Natural killer cell (primary cell): ENCODE measurements at regions not wholly inside any gene's neighbourhood (a gene's known extent, or its start where the extent isn't known, plus 50 kb on each side); places are given as distances from the start of the nearest gene placed in this dataset.

Experiments used
- ATAC-seq, 3 donors: fragments of 150-1000 bp in 2 of 3; fragments of 200-7000 bp in 1 of 3; cut with Tn5 transposase; 1 replicate in 1 of 3; 2 replicates in 2 of 3; pipeline ENCODE4 v1.10.0; 2021; ENCODE audit warnings: mild to moderate bottlenecking in 2 of 3, moderate library complexity in 2 of 3
- DNase-seq, 2 donors: peaks; one replicate each; pipeline versions ENCODE4 v3.0.0 to v3.0.0-alpha.2; 2013 to 2021; ENCODE audit warnings: mixed read lengths in 1 of 2
- H3K27ac ChIP-seq: one replicate; pipeline ENCODE4 v1.5.1; 2013; ENCODE audit warnings: mild to moderate bottlenecking, low read length
- H3K27me3 ChIP-seq: one replicate; pipeline ENCODE4 v1.6.1; 2013; ENCODE audit warnings: low read length; ENCODE audit not compliant: control insufficient read depth, insufficient read depth
- H3K36me3 ChIP-seq: one replicate; pipeline ENCODE4 v1.6.1; 2013; ENCODE audit warnings: low read length; ENCODE audit not compliant: control insufficient read depth, insufficient read depth
- H3K4me1 ChIP-seq: one replicate; pipeline ENCODE4 v1.6.1; 2013; ENCODE audit warnings: low read length; ENCODE audit not compliant: control insufficient read depth, insufficient read depth
- H3K4me3 ChIP-seq: one replicate; pipeline ENCODE4 v1.5.1; 2013; ENCODE audit warnings: low read length
- H3K9me3 ChIP-seq: one replicate; pipeline ENCODE4 v1.6.1; 2013; ENCODE audit warnings: low read length; ENCODE audit not compliant: control insufficient read depth, insufficient read depth
- H3K27ac Mint-ChIP-seq, 2 donors: one replicate each; pipeline ENCODE4 v1.8.0; 2022; ENCODE audit warnings: mild to moderate bottlenecking in 2 of 2, mixed read lengths in 2 of 2, moderate library complexity in 1 of 2
- H3K27me3 Mint-ChIP-seq, 2 donors: one replicate each; pipeline ENCODE4 v1.8.0; 2022; ENCODE audit warnings: low read depth in 2 of 2, mixed read lengths in 2 of 2
- H3K36me3 Mint-ChIP-seq: one replicate; pipeline ENCODE4 v1.8.0; 2022; ENCODE audit warnings: mixed read lengths
- H3K4me1 Mint-ChIP-seq, 2 donors: one replicate each; pipeline ENCODE4 v1.8.0; 2022; ENCODE audit warnings: mixed read lengths in 2 of 2
- H3K4me3 Mint-ChIP-seq: one replicate; pipeline ENCODE4 v1.8.0; 2022; ENCODE audit warnings: mild to moderate bottlenecking, moderate library complexity, mixed read lengths
- H3K9me3 Mint-ChIP-seq, 2 donors: one replicate each; pipeline ENCODE4 v1.8.0; 2022; ENCODE audit warnings: mixed read lengths in 2 of 2
- CTCF ChIP-seq: fragments of 200-600 bp; IDR thresholded peaks from one replicate; pipeline ENCODE4 v1.8.0; 2022; ENCODE audit warnings: antibody characterized with exemption
- WGBS: methylation state at CpG from one replicate; pipeline ENCODE4 v1.1.7; 2013; ENCODE audit warnings: missing lambda C conversion rate; ENCODE audit not compliant: insufficient coverage; 5-methylcytosine and 5-hydroxymethylcytosine counted together
- intact Hi-C: fragments of 100-400 bp; cut with micrococcal nuclease; formaldehyde crosslinking; loops from one replicate; pipeline ENCODE4 v1.14.2; 2022

GRCh38 chr18:51391215-51391614, 193.7 kb upstream of the MEX3C start:
- Histone ChIP-seq H3K4me3 (no peak overlapping the region), H3K9me3 (no peaks in the 10 kb centered on the region), H3K4me1 (no peaks in the 10 kb centered on the region), H3K36me3 (no peaks in the 10 kb centered on the region), H3K27ac (no peak overlapping the region), H3K27me3 (no peaks in the 10 kb centered on the region)
- ATAC-seq, result no peak
- Mint-ChIP-seq H3K27ac (no peak overlapping the region), H3K27me3 (peaks cover 15 to 50% of the 10 kb centered on the region in 2 donors), H3K4me1 (no peaks in the 10 kb centered on the region), H3K9me3 (no peaks in the 10 kb centered on the region), H3K36me3 (no peaks in the 10 kb centered on the region), H3K4me3 (no peak overlapping the region)
- intact Hi-C loops, result no loop called here
- 91% methylated on average over 1 of the region's 1 CpG for WGBS
- no peak for TF ChIP-seq CTCF
- no peak for DNase-seq

- Mint-ChIP-seq H3K27ac (no peak overlapping the region), H3K27me3 (peaks cover 15 to 55% of the 10 kb centered on the region in 2 donors), H3K36me3 (no peaks in the 10 kb centered on the region), H3K4me1 (no peaks in the 10 kb centered on the region), H3K4me3 (no peak overlapping the region), H3K9me3 (no peaks in the 10 kb centered on the region)
- intact Hi-C loops, result no loop called here
- DNase-seq, result no peak
- no peak overlapping the region for H3K4me3 ChIP-seq
- no peak for TF ChIP-seq CTCF
- no peaks in the 10 kb centered on the region for H3K9me3 ChIP-seq
- no peaks in the 10 kb centered on the region for H3K36me3 ChIP-seq
- H3K27me3 ChIP-seq, result no peaks in the 10 kb centered on the region
- 74% methylated on average over 5 of the region's 5 CpGs for WGBS
- H3K27ac ChIP-seq, result no peak overlapping the region
- H3K4me1 ChIP-seq, result no peaks in the 10 kb centered on the region
- no peak for ATAC-seq
Observed at GRCh38 chr18:51391731-51392130, 194.2 kb upstream of the MEX3C start.

GRCh38 chr18:51397347-51397962, 200.0 kb upstream of the MEX3C start:
- Mint-ChIP-seq H3K27ac (no peak overlapping the region), H3K9me3 (no peaks in the 10 kb centered on the region), H3K4me3 (no peak overlapping the region), H3K36me3 (no peaks in the 10 kb centered on the region), H3K4me1 (no peaks in the 10 kb centered on the region), H3K27me3 (peaks cover 6 to 41% of the 10 kb centered on the region in 2 donors)
- no peak for ATAC-seq
- Histone ChIP-seq H3K27me3 (no peaks in the 10 kb centered on the region), H3K4me3 (no peak overlapping the region), H3K4me1 (no peaks in the 10 kb centered on the region), H3K36me3 (no peaks in the 10 kb centered on the region), H3K27ac (no peak overlapping the region), H3K9me3 (no peaks in the 10 kb centered on the region)
- intact Hi-C loops, result no loop called here
- WGBS, result 90% methylated on average over 4 of the region's 4 CpGs
- DNase-seq, result no peak
- no peak for TF ChIP-seq CTCF

GRCh38 chr18:51398104-51398503, 200.6 kb upstream of the MEX3C start:
- 88% methylated on average over 1 of the region's 1 CpG for WGBS
- Histone ChIP-seq H3K4me1 (no peaks in the 10 kb centered on the region), H3K9me3 (no peaks in the 10 kb centered on the region), H3K4me3 (no peak overlapping the region), H3K27me3 (no peaks in the 10 kb centered on the region), H3K36me3 (no peaks in the 10 kb centered on the region), H3K27ac (no peak overlapping the region)
- intact Hi-C loops, result no loop called here
- Mint-ChIP-seq H3K27me3 (peaks cover 6 to 38% of the 10 kb centered on the region in 2 donors), H3K4me3 (no peak overlapping the region), H3K36me3 (no peaks in the 10 kb centered on the region), H3K4me1 (no peaks in the 10 kb centered on the region), H3K9me3 (no peaks in the 10 kb centered on the region), H3K27ac (no peak overlapping the region)
- no peak for DNase-seq
- TF ChIP-seq CTCF, result no peak
- ATAC-seq, result no peak
